ENCODE measurements at regions not wholly inside any gene's neighbourhood (a gene's known extent, or its start where the extent isn't known, plus 50 kb on each side); places are given as distances from the start of the nearest gene placed in this dataset.

GRCh38 chr7:21029006-21029405 is 242.3 kb upstream of the SP8 start:
- no peak for DNase-seq (ENCODE audit: low spot score)

- DNase-seq (ENCODE audit: low spot score), result no peak
Measured at GRCh38 chr7:21030237-21030871, 243.7 kb upstream of the SP8 start.

GRCh38 chr7:21041252-21041651 is 254.6 kb upstream of the SP8 start:
- no peak for DNase-seq (ENCODE audit: low spot score)

GRCh38 chr7:21041666-21042065 is 255.0 kb upstream of the SP8 start:
- DNase-seq (ENCODE audit: low spot score), result no peak

- no peak for DNase-seq (ENCODE audit: low spot score)
Measured at GRCh38 chr7:21044384-21044783, 257.7 kb upstream of the SP8 start.

GRCh38 chr7:21044913-21045568 is 258.4 kb upstream of the SP8 start:
- no peak for DNase-seq (ENCODE audit: low spot score)

GRCh38 chr7:21051865-21052264 is 265.2 kb upstream of the SP8 start:
- no peak for DNase-seq (ENCODE audit: low spot score)

- DNase-seq (ENCODE audit: low spot score), result no peak
Measured at GRCh38 chr7:21054427-21055112, 267.9 kb upstream of the SP8 start.

- DNase-seq (ENCODE audit: low spot score), result no peak
Measured at GRCh38 chr7:21059069-21059468, 272.4 kb upstream of the SP8 start.

- no peak for DNase-seq (ENCODE audit: low spot score)
Measured at GRCh38 chr7:21063106-21063505, 276.4 kb upstream of the SP8 start.

GRCh38 chr7:21064698-21065648 is 278.3 kb upstream of the SP8 start:
- no peak for DNase-seq (ENCODE audit: low spot score)

GRCh38 chr7:21066221-21066620 is 279.5 kb upstream of the SP8 start:
- no peak for DNase-seq (ENCODE audit: low spot score)

- DNase-seq (ENCODE audit: low spot score), result no peak
Measured at GRCh38 chr7:21067216-21067615, 280.5 kb upstream of the SP8 start.

GRCh38 chr7:21070571-21071090 is 283.9 kb upstream of the SP8 start:
- no peak for DNase-seq (ENCODE audit: low spot score)

GRCh38 chr7:21071561-21072501 is 285.1 kb upstream of the SP8 start:
- DNase-seq (ENCODE audit: low spot score), result no peak

GRCh38 chr7:21076054-21076453 is 289.4 kb upstream of the SP8 start:
- DNase-seq (ENCODE audit: low spot score), result no peak

- DNase-seq (ENCODE audit: low spot score), result no peak
Measured at GRCh38 chr7:21076574-21076973, 289.9 kb upstream of the SP8 start.

- no peak for DNase-seq (ENCODE audit: low spot score)
Measured at GRCh38 chr7:21077602-21078001, 290.9 kb upstream of the SP8 start.

GRCh38 chr7:21084286-21084685 is 297.6 kb upstream of the SP8 start:
- DNase-seq (ENCODE audit: low spot score), result no peak

GRCh38 chr7:21086688-21087087 is 300.0 kb upstream of the SP8 start:
- DNase-seq (ENCODE audit: low spot score), result no peak

GRCh38 chr7:21089653-21090052 is 303.0 kb upstream of the SP8 start:
- no peak for DNase-seq (ENCODE audit: low spot score)
